K562 (cell line): ENCODE measurements at regions not wholly inside any gene's neighbourhood (a gene's known extent, or its start where the extent isn't known, plus 50 kb on each side); places are given as distances from the start of the nearest gene placed in this dataset.
"Not testable (repeated sequence)": the region's sequence is repeated elsewhere in the genome, so short reads cannot be mapped to it uniquely, and the experiment has no call there.

ENCODE experiments used
- ATAC-seq: fragments of 200-7000 bp; cut with Tn5 transposase; 3 replicates; pipeline ENCODE4 v1.9.1; 2020; ENCODE audit warnings: moderate library complexity
- BruUV-seq: library from RNA; stranded (reverse); fragments of 400-500 nt; replicated peaks from 2 replicates; lab custom pipeline; 2021; lab: Mats Ljungman, UMichigan
- CTCF ChIA-PET: fragments of 300-600 bp; formaldehyde crosslinking; extraction: SDS; loops from one replicate; lab custom pipeline; 2021; ENCODE audit warnings: low intra/inter-chr PET ratio; lab: Yijun Ruan, JAX
- POLR2A ChIA-PET: fragments of 300-600, 350-650 bp; sonication (Branson Sonifier 250); formaldehyde crosslinking; extraction: SDS; loops from one replicate; lab custom pipeline; 2021; ENCODE audit warnings: antibody characterized with exemption, inconsistent platforms; lab: Yijun Ruan, JAX
- DNase-seq, 4 experiments: peaks; one replicate each; pipeline versions ENCODE4 v3.0.0 to v3.0.0-alpha.2; 2011 to 2018; ENCODE audit warnings: low spot score in 3 of 4, mixed read lengths in 3 of 4; ENCODE audit errors: extremely low read depth in 1 of 4
- FAIRE-seq: peaks from 2 replicates; lab custom pipeline; 2011; peaks lifted over from hg19 to GRCh38; lab: Jason Lieb, UNC
- H2AFZ ChIP-seq: 2 replicates; pipeline ENCODE4 v1.6.0; 2011; ENCODE audit warnings: low read depth, low read length, control low read depth, inconsistent platforms
- H3K27ac ChIP-seq: fragments of 200-600 bp; 3 replicates; pipeline ENCODE4 v1.8.0; 2011; ENCODE audit warnings: low read depth, mild to moderate bottlenecking, control low read depth, inconsistent platforms, low read length, moderate library complexity, mixed read lengths; ENCODE audit errors: extremely low read depth
- H3K27me3 ChIP-seq, 2 experiments: fragments of 300-600 bp in 1 of 2; 2 replicates in 1 of 2; 3 replicates in 1 of 2; pipeline versions ENCODE4 v1.6.0 to v1.8.0; 2011; ENCODE audit warnings: inconsistent platforms in 2 of 2, low read length in 2 of 2, mild to moderate bottlenecking in 1 of 2, mixed read lengths in 1 of 2, moderate library complexity in 1 of 2; ENCODE audit not compliant: control insufficient read depth in 2 of 2, insufficient read depth in 2 of 2
- H3K36me3 ChIP-seq: fragments of 300-600 bp; 3 replicates; pipeline ENCODE4 v1.8.0; 2011; ENCODE audit warnings: mild to moderate bottlenecking, low read length, inconsistent platforms; ENCODE audit not compliant: control insufficient read depth, insufficient read depth
- H3K4me1 ChIP-seq, 2 experiments: fragments of 200-600 bp in 1 of 2; replicated peaks in 1 of 2; 2 replicates in 1 of 2; 3 replicates in 1 of 2; pipeline versions ENCODE4 v1.5.1 to v1.8.0; 2011; ENCODE audit warnings: inconsistent platforms in 2 of 2, low read length in 2 of 2, mild to moderate bottlenecking in 1 of 2, mixed read lengths in 1 of 2, moderate library complexity in 1 of 2; ENCODE audit not compliant: control insufficient read depth in 2 of 2, insufficient read depth in 2 of 2
- H3K4me2 ChIP-seq: 2 replicates; pipeline ENCODE4 v1.6.1; 2011; ENCODE audit warnings: low read length, control low read depth, inconsistent platforms, mixed read lengths; ENCODE audit not compliant: insufficient read depth
- H3K4me3 ChIP-seq: fragments of 200-600 bp; sonication (generic), shearing (Covaris generic); 2 replicates; pipeline ENCODE4 v1.5.1; 2016; ENCODE audit warnings: control low read depth, inconsistent platforms
- H3K79me2 ChIP-seq: fragments of 200-600 bp; 3 replicates; pipeline ENCODE4 v1.8.0; 2011; ENCODE audit warnings: low read length, inconsistent platforms; ENCODE audit not compliant: control insufficient read depth, insufficient read depth
- H3K9ac ChIP-seq, 2 experiments: 2 replicates each; pipeline versions ENCODE4 v1.6.0 to v1.6.1; 2011; ENCODE audit warnings: low read depth in 2 of 2, low read length in 2 of 2, control low read depth in 1 of 2, inconsistent platforms in 1 of 2, mild to moderate bottlenecking in 1 of 2, mixed read lengths in 1 of 2; ENCODE audit not compliant: insufficient read depth in 1 of 2
- H3K9me1 ChIP-seq: one replicate; pipeline ENCODE4 v1.6.0; 2011; ENCODE audit warnings: inconsistent platforms, mild to moderate bottlenecking, low read length, moderate library complexity; ENCODE audit not compliant: control insufficient read depth, insufficient read depth
- H3K9me3 ChIP-seq: replicated peaks from 2 replicates; pipeline ENCODE4 v1.5.1; 2011; ENCODE audit warnings: low read depth, low read length, inconsistent platforms; ENCODE audit not compliant: control insufficient read depth, insufficient read depth
- H4K20me1 ChIP-seq: replicated peaks from 2 replicates; pipeline ENCODE4 v1.6.1; 2011; ENCODE audit warnings: low read length, inconsistent platforms, mixed read lengths; ENCODE audit not compliant: control insufficient read depth, insufficient read depth
- NEUROD1 ChIP-seq: fragments of 150-350 bp; IDR thresholded peaks from 2 replicates; pipeline ENCODE4 v1.6.1; 2014; ENCODE audit warnings: borderline replicate concordance, low read length, low read depth; ENCODE audit not compliant: partially characterized antibody
- PHB2 ChIP-seq: fragments of 450-650 bp; IDR thresholded peaks from 2 replicates; pipeline ENCODE4 v1.6.1; 2017; ENCODE audit warnings: low read depth
- RBBP5 ChIP-seq: fragments of 200-600 bp; sonication (generic); IDR thresholded peaks from 2 replicates; pipeline ENCODE4 v1.6.1; 2012; ENCODE audit warnings: borderline replicate concordance, mild to moderate bottlenecking, low read length, control low read depth, inconsistent platforms; ENCODE audit not compliant: insufficient read depth, poor library complexity, severe bottlenecking
- TFE3 ChIP-seq: fragments of 450-650 bp; formaldehyde crosslinking; IDR thresholded peaks from 2 replicates; pipeline ENCODE4 v1.4.0; 2020; ENCODE audit warnings: mild to moderate bottlenecking, mixed read lengths
- TOE1 ChIP-seq, 2 experiments: fragments of 450-650 bp in 1 of 2; sonication (generic) in 1 of 2; formaldehyde crosslinking in 1 of 2; IDR thresholded peaks; 2 replicates each; pipeline versions ENCODE4 v1.7.1 to v1.8.0; 2016 to 2022; ENCODE audit warnings: borderline replicate concordance in 2 of 2, mild to moderate bottlenecking in 2 of 2, antibody characterized with exemption in 1 of 2, inconsistent platforms in 1 of 2, low read depth in 1 of 2, missing genetic modification reagents in 1 of 2, moderate library complexity in 1 of 2
- ZNF133 ChIP-seq: fragments of 250-450 bp; sonication (Bioruptor Pico); IDR thresholded peaks from 2 replicates; pipeline ENCODE4 v1.4.0; 2020; ENCODE audit warnings: mild to moderate bottlenecking
- ZNF311 ChIP-seq: fragments of 250-450 bp; sonication (Bioruptor Pico); IDR thresholded peaks from 2 replicates; pipeline ENCODE4 v1.4.0; 2020; ENCODE audit warnings: mild to moderate bottlenecking, moderate library complexity
- ZNF79 ChIP-seq: fragments of 250-450 bp; sonication (Bioruptor Pico); IDR thresholded peaks from 2 replicates; pipeline ENCODE4 v1.4.0; 2020; ENCODE audit warnings: low read depth, mild to moderate bottlenecking, moderate library complexity
- WGBS: fragments of 100-300 bp; shearing (Covaris generic); methylation state at CpG from one replicate; pipeline ENCODE4 v1.1.6; 2016; ENCODE audit warnings: low coverage, mixed read lengths; ENCODE audit not compliant: insufficient coverage; ENCODE audit errors: missing lambda C conversion rate; 5-methylcytosine and 5-hydroxymethylcytosine counted together
- in situ Hi-C: fragments of 300-500 bp; cut with MboI; formaldehyde crosslinking; loops from 4 replicates; pipeline ENCODE4 v1.15.0; 2018; ENCODE audit warnings: inconsistent platforms, mixed read lengths
- intact Hi-C: fragments of 100-400 bp; cut with micrococcal nuclease; formaldehyde crosslinking; loops from 2 replicates; pipeline ENCODE4 v1.14.2; 2022
- TF ChIP-seq, protein P1 (sequence below): fragments of 200-800 bp; sonication (Bioruptor generic); IDR thresholded peaks from 2 replicates; pipeline ENCODE4 v1.6.1; 2017; ENCODE audit warnings: missing genetic modification characterization, missing compliant biosample characterization
- TF ChIP-seq, protein P2 (sequence below): fragments of 450-650 bp; IDR thresholded peaks from 2 replicates; pipeline ENCODE4 v1.6.1; 2017; ENCODE audit warnings: mild to moderate bottlenecking, moderate library complexity

DNA sequence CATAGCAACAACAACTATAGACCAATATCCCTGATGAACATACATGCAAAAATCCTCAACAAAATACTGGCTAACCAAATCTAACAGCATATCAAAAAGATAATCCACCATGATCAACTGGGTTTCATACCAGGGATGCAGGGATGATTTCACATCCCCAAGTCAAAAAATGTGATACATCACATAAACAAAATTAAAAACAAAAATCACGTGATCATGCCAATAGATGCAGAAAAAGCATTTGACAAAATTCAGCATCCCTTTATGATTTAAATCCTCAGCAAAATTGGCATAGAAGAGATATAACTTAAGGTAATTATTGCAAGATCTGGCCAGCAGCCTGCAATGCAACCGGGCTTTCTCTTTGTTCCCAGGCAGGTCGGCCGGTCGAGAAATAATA is 735.1 kb upstream of the SGO1 start:
- H4K20me1 ChIP-seq, in situ Hi-C loops, DNase-seq, FAIRE-seq, intact Hi-C loops, H3K27me3 ChIP-seq, CTCF ChIA-PET, H3K4me1 ChIP-seq, H3K9me3 ChIP-seq, ATAC-seq, H3K36me3 ChIP-seq, H3K9me1 ChIP-seq, BruUV-seq, H3K4me2 ChIP-seq, POLR2A ChIA-PET, H3K79me2 ChIP-seq, H3K27ac ChIP-seq, H2AFZ ChIP-seq, H3K4me3 ChIP-seq, H3K9ac ChIP-seq: not testable (repeated sequence)
- WGBS = 37% methylated on average over 5 of the region's 5 CpGs
- peak; percentile 82 for TF ChIP-seq TFE3

DNA sequence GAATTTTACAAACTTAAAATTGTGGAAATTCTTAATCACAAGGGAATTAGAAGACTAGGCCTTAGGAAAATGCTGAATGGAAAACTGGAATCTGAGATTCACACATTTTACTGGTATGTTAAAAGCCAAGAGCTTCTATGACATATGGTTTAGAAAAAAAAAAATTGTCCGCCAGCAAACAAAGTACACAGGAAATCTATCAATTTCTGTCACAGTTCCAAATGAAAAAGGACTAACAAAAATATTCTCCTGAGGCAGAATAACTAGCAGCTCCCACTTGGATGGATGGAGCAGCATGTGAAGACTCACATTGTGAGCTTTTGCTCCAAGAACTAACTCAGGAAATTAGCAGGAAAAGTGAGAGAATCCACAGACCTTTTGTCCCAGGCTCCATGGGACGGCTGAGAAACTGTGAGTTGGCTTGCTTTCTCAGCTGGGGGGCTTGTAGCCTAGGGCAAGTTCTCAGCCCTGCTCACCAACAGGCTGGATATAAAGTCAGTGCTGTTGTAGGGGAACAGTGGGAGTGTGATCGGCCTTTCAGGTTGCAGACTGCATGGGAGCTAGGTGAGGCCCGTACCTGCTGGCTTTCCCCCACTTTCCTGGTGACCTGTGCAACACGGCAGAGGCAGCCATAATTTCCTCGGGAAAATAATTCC is 731.1 kb upstream of the SGO1 start:
- no peaks in the 10 kb centered on the region for H3K79me2 ChIP-seq
- no peaks in the 10 kb centered on the region for H4K20me1 ChIP-seq
- ChIA-PET POLR2A (no interaction called here), CTCF (no interaction called here)
- in situ Hi-C loops (no loop called here), intact Hi-C loops (no loop called here)
- H3K9ac ChIP-seq = no peak overlapping the region
- BruUV-seq = no TSS peak
- no peaks in the 10 kb centered on the region for H3K36me3 ChIP-seq
- peaks cover 4% of the 10 kb centered on the region for H3K9me3 ChIP-seq
- H3K27ac ChIP-seq = no peak overlapping the region
- WGBS = 38% methylated on average over 6 of the region's 6 CpGs
- ATAC-seq (no peak), FAIRE-seq (no peak), DNase-seq (no peak)
- H3K4me2 ChIP-seq = no peak overlapping the region
- no peaks in the 10 kb centered on the region for H3K4me1 ChIP-seq
- no peaks in the 10 kb centered on the region for H3K9me1 ChIP-seq
- no peak overlapping the region for H2AFZ ChIP-seq
- no peaks in the 10 kb centered on the region for H3K27me3 ChIP-seq
- no peak overlapping the region for H3K4me3 ChIP-seq
- TF ChIP-seq, protein P1, sequence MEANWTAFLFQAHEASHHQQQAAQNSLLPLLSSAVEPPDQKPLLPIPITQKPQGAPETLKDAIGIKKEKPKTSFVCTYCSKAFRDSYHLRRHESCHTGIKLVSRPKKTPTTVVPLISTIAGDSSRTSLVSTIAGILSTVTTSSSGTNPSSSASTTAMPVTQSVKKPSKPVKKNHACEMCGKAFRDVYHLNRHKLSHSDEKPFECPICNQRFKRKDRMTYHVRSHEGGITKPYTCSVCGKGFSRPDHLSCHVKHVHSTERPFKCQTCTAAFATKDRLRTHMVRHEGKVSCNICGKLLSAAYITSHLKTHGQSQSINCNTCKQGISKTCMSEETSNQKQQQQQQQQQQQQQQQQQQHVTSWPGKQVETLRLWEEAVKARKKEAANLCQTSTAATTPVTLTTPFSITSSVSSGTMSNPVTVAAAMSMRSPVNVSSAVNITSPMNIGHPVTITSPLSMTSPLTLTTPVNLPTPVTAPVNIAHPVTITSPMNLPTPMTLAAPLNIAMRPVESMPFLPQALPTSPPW (CRISPR knock-in tag) = no peak
- no peak for TF ChIP-seq ZNF133
- TF ChIP-seq RBBP5 = no peak
- no peak for TF ChIP-seq ZNF311 (CRISPR knock-in tag)
- no peak for TF ChIP-seq TOE1 (IDR thresholded peaks at IDR 0.05; ENCODE audit: borderline replicate concordance)
- TF ChIP-seq TOE1 (CRISPR knock-in tag; IDR thresholded peaks at IDR 0.05; ENCODE audit: borderline replicate concordance, low read depth) = no peak
- TF ChIP-seq NEUROD1 = no peak
- TF ChIP-seq, protein P2, sequence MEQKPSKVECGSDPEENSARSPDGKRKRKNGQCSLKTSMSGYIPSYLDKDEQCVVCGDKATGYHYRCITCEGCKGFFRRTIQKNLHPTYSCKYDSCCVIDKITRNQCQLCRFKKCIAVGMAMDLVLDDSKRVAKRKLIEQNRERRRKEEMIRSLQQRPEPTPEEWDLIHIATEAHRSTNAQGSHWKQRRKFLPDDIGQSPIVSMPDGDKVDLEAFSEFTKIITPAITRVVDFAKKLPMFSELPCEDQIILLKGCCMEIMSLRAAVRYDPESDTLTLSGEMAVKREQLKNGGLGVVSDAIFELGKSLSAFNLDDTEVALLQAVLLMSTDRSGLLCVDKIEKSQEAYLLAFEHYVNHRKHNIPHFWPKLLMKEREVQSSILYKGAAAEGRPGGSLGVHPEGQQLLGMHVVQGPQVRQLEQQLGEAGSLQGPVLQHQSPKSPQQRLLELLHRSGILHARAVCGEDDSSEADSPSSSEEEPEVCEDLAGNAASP = no peak
- no peak for TF ChIP-seq PHB2
- TF ChIP-seq ZNF79 (CRISPR knock-in tag) = no peak
